ENCODE measurements at regions not wholly inside any gene's neighbourhood (a gene's known extent, or its start where the extent isn't known, plus 50 kb on each side); places are given as distances from the start of the nearest gene placed in this dataset.

DNA sequence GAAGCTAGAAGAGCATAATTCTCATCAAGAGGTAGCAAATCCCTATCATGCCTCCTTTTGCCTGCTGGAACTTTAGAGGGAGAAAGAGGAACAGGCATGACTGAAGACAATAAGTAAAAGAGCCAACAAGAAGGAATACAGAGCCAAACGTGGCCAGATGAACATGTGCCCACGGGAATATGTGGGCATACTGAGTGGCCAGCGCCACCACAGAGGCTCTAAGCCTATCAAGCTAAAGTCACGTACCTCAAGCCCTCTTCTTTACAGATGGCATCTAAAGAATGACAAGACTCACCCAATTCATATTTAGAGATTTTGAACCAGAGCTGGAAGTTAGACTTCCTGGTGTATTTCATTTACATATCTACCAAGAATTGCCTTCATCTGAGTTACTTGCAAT is 59.9 kb upstream of the ITGA4 start:
- no peak for DNase-seq

DNA sequence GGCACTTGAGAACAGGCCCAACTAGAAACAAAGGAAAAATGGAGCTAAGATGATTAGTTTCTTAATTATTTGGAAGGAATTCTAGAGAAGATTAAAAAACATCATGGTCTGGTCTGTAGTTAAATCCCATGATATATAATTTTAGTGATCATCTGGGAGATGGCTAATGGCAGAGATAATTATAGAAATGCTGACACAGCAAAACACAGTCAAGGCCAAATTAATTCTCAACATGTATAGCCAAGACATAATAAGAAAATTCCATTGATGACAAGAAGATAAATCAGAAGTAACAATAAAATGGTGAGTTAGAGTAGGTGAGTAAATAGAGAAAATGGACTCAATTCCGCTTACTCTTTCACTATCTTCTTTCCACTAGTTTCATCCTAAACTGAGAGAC is 59.2 kb upstream of the ITGA4 start:
- no peak for DNase-seq

DNA sequence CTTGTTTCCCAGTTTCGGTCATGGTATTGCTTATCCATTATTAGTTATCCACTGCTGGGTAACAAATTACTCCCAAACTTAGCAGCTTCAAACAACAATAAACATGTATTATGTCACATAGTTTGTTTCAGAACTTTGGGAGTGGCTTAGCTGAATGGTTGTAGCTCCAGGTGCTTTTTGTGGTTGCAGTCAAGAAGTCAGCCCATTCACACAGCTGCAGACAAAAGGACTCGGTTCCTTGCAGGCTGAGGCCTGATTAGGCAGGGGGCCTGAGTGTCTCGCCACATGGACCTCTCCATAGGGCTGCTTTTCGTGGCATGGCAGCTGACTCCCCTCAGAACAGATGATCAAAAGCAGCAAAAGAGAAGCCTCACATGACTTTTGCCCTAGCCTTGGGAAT is 58.2 kb upstream of the ITGA4 start:
- no peak for DNase-seq

DNA sequence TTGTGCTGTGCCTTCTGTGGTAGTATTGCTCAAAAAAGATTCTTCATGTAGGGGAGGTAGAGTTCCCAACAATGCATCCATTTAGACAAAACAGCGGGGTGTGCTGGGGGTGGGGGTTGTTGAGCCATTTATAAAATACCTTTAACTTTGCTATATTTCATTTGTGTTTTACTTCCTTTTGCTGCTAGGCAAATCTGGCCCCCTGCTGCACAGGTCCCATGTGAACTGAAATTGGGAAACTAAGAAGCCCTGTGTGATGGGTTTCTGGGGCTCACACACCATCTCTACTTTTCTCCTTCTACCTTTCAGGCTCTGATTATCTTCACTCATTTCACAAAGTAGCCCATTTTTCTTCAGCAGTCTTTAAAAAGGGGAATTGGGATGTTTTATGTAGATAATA is 52.7 kb upstream of the ITGA4 start:
- DNase-seq, result no peak

DNA sequence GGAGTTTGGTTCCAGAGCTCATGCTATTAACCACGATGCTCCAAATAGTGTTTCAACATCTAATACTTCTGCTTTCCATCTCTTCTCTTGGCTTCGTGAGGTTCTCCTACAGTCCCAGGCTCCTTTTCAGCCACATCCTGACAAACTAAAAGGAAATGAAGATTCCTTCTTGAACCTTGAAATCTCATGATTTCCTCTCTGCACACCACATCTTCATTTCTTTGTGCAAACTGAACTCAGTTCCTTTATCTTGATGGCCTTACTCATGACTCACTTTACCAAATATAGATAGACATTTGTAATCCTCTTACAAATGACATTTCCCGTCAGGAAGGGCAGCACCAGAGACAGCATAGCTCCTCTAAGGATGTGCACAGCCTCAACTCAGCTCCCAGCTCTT is 50.0 kb upstream of the ITGA4 start:
- DNase-seq, result no peak
